ENCODE measurements at regions not wholly inside any gene's neighbourhood (a gene's known extent, or its start where the extent isn't known, plus 50 kb on each side); places are given as distances from the start of the nearest gene placed in this dataset.
A peak's percentile ranks its signal among the peaks of the same experiment; 100 is the strongest.
"Not testable (repeated sequence)": the region's sequence is repeated elsewhere in the genome, so short reads cannot be mapped to it uniquely, and the experiment has no call there.

GRCh38 chr19:22545751-22546150 is 88.4 kb upstream of the ZNF492 start:
- peak in 1 of 2 donors; percentile 17 for DNase-seq (ENCODE audit: low read depth in 2 of 2)

DNA sequence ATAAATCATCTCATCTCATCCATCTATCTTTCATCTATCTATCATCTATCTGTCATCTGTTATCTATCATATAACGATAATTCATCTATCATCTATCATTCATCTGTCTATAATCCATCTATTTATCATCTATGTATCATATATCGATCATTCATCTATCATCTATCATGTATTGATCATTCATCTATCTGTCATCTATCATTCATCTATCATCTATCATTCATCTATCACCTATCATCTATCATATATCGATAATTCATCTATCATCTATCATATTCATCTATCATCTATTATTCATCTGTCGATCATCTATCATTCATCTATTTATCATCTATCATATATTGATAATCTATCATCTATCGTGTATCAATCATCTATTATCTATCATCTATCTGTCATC is 100.4 kb upstream of the ZNF492 start:
- DNase-seq (ENCODE audit: low read depth in 2 of 2) = no peak

- no peak for DNase-seq (ENCODE audit: low read depth in 2 of 2)
Measured at GRCh38 chr19:22532388-22533300, 101.5 kb upstream of the ZNF492 start.

GRCh38 chr19:22530042-22530441 is 104.1 kb upstream of the ZNF492 start:
- no peak for DNase-seq (ENCODE audit: low read depth in 2 of 2)

GRCh38 chr19:22528956-22529355 is 105.2 kb upstream of the ZNF492 start:
- no peak for DNase-seq (ENCODE audit: low read depth in 2 of 2)

GRCh38 chr19:22527554-22527953 is 105.4 kb upstream of the ZNF98 start:
- no peak for DNase-seq (ENCODE audit: low read depth in 2 of 2)

- no peak for DNase-seq (ENCODE audit: low read depth in 2 of 2)
Measured at GRCh38 chr19:22526661-22527272, 104.6 kb upstream of the ZNF98 start.

DNA sequence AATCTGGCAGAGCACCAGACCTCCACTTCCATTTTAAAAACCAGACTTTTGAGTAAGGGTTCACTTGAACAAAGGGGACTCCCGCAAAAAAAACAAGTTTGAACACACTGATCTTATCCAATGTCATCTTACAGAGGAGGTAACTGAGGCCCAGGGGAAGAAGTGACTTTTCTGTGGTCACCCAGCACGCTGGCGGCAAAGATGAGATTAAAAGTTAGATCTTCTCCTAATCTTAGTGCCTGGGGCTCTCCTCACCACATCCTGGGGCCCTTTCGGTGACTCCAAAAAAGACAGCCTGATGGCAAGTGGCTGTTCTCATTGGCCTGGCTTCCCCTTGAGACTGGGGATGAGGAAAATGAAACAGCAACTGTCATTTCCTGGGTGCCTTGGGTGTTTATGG is 101.8 kb upstream of the ZNF98 start:
- no peak for DNase-seq (ENCODE audit: low read depth in 2 of 2)

DNA sequence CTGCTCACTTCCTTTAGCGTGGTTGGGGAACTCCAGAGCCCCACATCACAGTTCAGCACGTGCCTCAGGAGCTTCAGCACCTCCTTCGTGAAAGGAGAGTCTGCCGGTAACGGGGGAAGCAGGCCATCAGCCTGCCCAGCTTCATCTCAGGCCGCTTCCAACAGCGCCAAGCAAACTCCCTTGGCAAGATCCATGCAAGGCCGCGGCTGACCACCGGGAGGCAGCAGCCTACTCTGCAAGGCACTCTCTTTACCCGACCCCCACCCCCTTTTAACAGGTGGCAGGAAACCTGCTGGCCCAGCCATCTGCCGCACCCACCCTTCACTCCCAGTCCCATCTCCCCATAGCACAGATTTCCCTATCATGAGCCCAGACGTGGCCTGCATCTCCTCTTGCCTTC is 97.4 kb upstream of the ZNF98 start:
- not testable (repeated sequence) for DNase-seq (ENCODE audit: low read depth in 2 of 2)

GRCh38 chr19:22519152-22519551 is 97.0 kb upstream of the ZNF98 start:
- no peak for DNase-seq (ENCODE audit: low read depth in 2 of 2)

GRCh38 chr19:22517496-22518411 is 95.6 kb upstream of the ZNF98 start:
- DNase-seq (ENCODE audit: low read depth in 2 of 2) = no peak

GRCh38 chr19:22515435-22515834 is 93.3 kb upstream of the ZNF98 start:
- DNase-seq (ENCODE audit: low read depth in 2 of 2) = no peak

- no peak for DNase-seq (ENCODE audit: low read depth in 2 of 2)
Measured at GRCh38 chr19:22503524-22503923, 81.4 kb upstream of the ZNF98 start.

DNA sequence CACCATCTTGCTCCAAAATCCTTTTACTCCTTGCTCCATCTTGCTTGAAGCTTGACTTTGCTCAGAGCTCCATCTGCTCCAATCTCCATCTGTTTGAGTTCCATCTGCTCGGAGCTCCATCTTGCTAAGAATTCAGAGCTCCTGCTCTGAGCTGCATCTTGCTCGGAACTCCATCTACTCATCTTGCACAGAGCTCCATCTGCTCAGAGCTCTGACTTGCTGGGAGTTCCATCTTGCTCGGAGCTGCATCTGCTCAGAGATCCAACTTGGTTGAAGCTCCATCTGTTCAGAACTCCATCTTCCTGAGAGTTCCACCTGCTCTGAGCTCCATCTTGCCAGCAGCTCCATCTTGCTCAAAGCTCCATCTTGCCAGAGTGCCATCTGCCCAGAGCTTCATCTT is 80.6 kb upstream of the ZNF98 start:
- no peak for DNase-seq (ENCODE audit: low read depth in 2 of 2)

DNA sequence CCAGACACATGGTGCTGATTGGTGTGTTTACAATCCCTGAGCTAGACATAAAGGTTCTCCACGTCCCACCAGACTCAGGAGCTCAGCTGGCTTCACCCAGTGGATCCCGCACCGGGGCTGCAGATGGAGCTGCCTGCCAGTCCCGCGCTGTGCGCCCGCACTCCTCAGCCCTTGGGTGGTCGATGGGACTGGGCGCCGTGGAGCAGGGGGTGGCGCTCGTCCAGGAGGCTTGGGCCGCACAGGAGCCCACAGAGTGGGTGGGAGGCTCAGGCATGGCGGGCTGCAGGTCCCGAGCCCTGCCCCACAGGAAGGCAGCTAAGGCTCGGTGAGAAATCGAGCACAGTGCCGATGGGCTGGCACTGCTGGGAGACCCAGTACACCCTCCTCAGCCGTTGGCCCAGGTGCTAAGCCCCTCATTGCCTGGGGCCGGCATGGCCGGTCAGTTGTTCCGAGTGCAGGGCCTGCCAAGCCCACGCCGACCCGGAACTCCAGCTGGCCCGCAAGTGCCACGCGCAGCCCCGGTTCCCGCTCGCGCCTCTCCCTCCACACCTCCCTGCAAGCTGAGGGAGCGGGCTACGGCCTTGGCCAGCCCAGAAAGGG is 76.8 kb upstream of the ZNF98 start:
- not testable (repeated sequence) for DNase-seq (ENCODE audit: low read depth in 2 of 2)

DNA sequence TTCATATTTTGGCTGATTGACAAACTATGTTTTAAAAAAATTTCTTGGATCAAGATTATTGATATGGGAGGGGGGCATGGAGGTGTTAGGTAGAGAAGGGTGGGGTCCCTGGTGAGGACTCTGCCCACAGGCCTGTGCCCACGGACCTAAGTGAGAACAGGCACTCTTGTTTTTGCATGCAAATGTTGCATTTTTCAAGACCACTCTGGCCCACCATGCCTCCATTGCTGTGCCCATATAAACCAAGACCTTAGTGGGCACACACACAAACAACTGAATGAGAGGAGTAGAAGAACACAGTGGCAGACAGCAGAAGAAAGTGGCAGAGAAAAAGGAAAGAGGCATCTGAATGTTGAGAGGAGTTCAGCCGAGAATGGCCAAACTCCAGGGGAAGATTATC is 69.6 kb upstream of the ZNF98 start:
- no peak for DNase-seq (ENCODE audit: low read depth in 2 of 2)

- DNase-seq (ENCODE audit: low read depth in 2 of 2) = not testable (repeated sequence)
Measured at GRCh38 chr19:22483514-22483913, 61.4 kb upstream of the ZNF98 start.

DNA sequence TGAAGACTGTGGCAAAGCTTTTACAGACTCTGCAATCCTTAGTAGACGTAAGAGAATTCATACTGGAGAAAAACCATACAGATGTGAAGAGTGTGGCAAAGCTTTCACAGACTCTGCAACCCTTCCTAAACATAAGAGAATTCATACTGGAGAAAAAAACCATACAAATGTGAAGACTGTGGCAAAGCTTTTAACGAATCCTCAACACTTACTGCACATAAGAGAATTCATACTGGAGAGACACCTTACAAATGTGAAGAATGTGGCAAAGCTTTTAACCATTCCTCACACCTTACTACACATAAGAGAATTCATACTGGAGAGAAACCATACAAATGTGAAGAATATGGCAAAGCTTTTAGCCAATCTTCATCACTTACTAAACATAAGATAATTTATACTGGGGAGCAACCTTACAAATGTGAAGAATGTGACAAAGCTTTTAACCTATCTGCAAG is 50.1 kb upstream of the ZNF98 start:
- DNase-seq (ENCODE audit: low read depth in 2 of 2) = no peak

Measured in stimulated activated CD8-positive, alpha-beta memory T cell treated with anti-CD3 and anti-CD28 coated beads, Interleukin-2, amount 100 ng/mL, for 48 hours (primary cell).